ENCODE measurements at regions not wholly inside any gene's neighbourhood (a gene's known extent, or its start where the extent isn't known, plus 50 kb on each side); places are given as distances from the start of the nearest gene placed in this dataset.

DNA sequence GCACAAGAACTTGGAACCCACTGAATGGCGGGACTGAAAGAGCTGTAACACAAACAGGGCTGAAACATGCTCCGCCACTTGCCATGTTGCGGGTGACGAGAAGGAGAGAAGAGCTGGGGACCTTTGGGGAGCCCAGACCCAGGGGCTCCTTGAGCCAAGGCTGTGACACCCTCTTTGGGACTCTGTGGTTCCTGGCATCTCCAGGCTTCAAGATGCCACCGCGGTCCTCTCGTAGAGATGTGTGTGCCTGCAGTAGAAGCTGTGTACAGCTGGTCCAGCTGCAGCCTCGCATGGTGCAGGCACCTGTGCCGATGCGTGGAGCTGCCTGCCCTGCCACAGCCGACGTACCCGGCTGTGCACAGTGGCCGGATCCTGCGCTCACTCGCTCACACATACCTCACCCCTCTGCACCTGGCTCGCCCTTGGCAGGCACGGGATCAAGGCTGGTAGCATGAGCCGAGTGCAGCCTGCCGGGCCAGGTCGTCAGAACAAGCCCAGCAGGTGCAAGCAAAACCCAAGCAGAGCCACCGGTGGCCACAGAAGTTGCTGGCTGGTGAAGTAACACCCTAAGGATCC is 1385.8 kb downstream of the PCDH9 start:
- TF ChIP-seq GATA3 (IDR thresholded peaks at IDR 0.05; ENCODE audit: low read depth, low read length) (no peak), GATA2 (IDR thresholded peaks at IDR 0.05; ENCODE audit: low read depth, low read length) (no peak)
